Testis (tissue), 2 donors: ENCODE measurements at regions not wholly inside any gene's neighbourhood (a gene's known extent, or its start where the extent isn't known, plus 50 kb on each side); places are given as distances from the start of the nearest gene placed in this dataset.

ENCODE experiments used
- POLR2A ChIP-seq: fragments of 450-650 bp; IDR thresholded peaks from one replicate; pipeline ENCODE4 v1.6.1; 2017; ENCODE audit warnings: antibody characterized with exemption, mild to moderate bottlenecking, moderate library complexity
- TF ChIP-seq, protein P1 (sequence below), 3 experiments: fragments of 450-650 bp in 2 of 3; fragments of 200-600 bp in 1 of 3; sonication (generic) in 1 of 3; IDR thresholded peaks; one replicate each; pipeline ENCODE4 v1.5.1; 2016 to 2019; ENCODE audit warnings: antibody characterized with exemption in 3 of 3, mild to moderate bottlenecking in 2 of 3, moderate library complexity in 1 of 3

DNA sequence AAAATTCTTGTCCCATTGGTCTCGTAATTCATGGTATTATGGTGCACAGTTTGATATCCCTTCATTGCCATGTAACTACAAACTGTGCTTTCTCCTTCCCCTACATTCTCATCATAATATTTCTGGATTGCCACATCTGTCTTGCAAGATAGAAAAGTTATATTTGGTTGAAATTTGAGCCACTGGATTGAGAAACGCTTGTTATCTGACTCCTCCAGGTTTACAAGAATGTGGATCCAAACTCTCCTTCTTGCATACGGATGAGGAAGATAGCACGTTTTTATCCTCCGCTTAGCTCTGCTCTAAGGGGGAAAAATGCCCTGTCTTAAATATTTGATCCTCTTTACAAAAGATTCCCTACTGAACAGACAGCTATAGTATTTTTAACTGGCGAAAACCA is 438.2 kb downstream of the TSN start:
- TF ChIP-seq, protein P1, sequence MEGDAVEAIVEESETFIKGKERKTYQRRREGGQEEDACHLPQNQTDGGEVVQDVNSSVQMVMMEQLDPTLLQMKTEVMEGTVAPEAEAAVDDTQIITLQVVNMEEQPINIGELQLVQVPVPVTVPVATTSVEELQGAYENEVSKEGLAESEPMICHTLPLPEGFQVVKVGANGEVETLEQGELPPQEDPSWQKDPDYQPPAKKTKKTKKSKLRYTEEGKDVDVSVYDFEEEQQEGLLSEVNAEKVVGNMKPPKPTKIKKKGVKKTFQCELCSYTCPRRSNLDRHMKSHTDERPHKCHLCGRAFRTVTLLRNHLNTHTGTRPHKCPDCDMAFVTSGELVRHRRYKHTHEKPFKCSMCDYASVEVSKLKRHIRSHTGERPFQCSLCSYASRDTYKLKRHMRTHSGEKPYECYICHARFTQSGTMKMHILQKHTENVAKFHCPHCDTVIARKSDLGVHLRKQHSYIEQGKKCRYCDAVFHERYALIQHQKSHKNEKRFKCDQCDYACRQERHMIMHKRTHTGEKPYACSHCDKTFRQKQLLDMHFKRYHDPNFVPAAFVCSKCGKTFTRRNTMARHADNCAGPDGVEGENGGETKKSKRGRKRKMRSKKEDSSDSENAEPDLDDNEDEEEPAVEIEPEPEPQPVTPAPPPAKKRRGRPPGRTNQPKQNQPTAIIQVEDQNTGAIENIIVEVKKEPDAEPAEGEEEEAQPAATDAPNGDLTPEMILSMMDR (IDR thresholded peaks at IDR 0.05), result no peak
- TF ChIP-seq POLR2A, result no peak
